Gastroesophageal sphincter (tissue), 3 donors: ENCODE measurements at regions not wholly inside any gene's neighbourhood (a gene's known extent, or its start where the extent isn't known, plus 50 kb on each side); places are given as distances from the start of the nearest gene placed in this dataset.

Experiments
- EP300 ChIP-seq: sonication (generic); formaldehyde crosslinking; IDR thresholded peaks from one replicate; pipeline ENCODE4 v1.6.1; 2017; ENCODE audit warnings: antibody characterized with exemption, mild to moderate bottlenecking
- POLR2A ChIP-seq, 2 donors: fragments of 450-650 bp; IDR thresholded peaks; one replicate each; pipeline ENCODE4 v1.6.1; 2017; ENCODE audit warnings: antibody characterized with exemption in 2 of 2, mild to moderate bottlenecking in 2 of 2, moderate library complexity in 1 of 2
- POLR2AphosphoS5 ChIP-seq: sonication (generic); formaldehyde crosslinking; IDR thresholded peaks from one replicate; pipeline ENCODE4 v1.6.1; 2017; ENCODE audit warnings: antibody characterized with exemption
- TF ChIP-seq, protein P1 (sequence below), 4 experiments: fragments of 200-600 bp in 2 of 4; fragments of 450-650 bp in 2 of 4; sonication (generic) in 1 of 4; IDR thresholded peaks; one replicate each; pipeline ENCODE4 v1.5.1; 2017 to 2019; ENCODE audit warnings: antibody characterized with exemption in 4 of 4, mild to moderate bottlenecking in 2 of 4, moderate library complexity in 2 of 4

- TF ChIP-seq, protein P1, sequence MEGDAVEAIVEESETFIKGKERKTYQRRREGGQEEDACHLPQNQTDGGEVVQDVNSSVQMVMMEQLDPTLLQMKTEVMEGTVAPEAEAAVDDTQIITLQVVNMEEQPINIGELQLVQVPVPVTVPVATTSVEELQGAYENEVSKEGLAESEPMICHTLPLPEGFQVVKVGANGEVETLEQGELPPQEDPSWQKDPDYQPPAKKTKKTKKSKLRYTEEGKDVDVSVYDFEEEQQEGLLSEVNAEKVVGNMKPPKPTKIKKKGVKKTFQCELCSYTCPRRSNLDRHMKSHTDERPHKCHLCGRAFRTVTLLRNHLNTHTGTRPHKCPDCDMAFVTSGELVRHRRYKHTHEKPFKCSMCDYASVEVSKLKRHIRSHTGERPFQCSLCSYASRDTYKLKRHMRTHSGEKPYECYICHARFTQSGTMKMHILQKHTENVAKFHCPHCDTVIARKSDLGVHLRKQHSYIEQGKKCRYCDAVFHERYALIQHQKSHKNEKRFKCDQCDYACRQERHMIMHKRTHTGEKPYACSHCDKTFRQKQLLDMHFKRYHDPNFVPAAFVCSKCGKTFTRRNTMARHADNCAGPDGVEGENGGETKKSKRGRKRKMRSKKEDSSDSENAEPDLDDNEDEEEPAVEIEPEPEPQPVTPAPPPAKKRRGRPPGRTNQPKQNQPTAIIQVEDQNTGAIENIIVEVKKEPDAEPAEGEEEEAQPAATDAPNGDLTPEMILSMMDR (IDR thresholded peaks at IDR 0.05), result no peak
- no peak for TF ChIP-seq POLR2AphosphoS5
- no peak for TF ChIP-seq POLR2A (IDR thresholded peaks at IDR 0.05)
- TF ChIP-seq EP300, result no peak
Observed at GRCh38 chr18:78660311-78660710, 319.3 kb upstream of the SALL3 start.
